ENCODE measurements at regions not wholly inside any gene's neighbourhood (a gene's known extent, or its start where the extent isn't known, plus 50 kb on each side); places are given as distances from the start of the nearest gene placed in this dataset.

- no peak for DNase-seq (ENCODE audit: low read depth, low spot score)
Observed at GRCh38 chr7:67422601-67423000, 426.0 kb downstream of the TYW1 start.

DNA sequence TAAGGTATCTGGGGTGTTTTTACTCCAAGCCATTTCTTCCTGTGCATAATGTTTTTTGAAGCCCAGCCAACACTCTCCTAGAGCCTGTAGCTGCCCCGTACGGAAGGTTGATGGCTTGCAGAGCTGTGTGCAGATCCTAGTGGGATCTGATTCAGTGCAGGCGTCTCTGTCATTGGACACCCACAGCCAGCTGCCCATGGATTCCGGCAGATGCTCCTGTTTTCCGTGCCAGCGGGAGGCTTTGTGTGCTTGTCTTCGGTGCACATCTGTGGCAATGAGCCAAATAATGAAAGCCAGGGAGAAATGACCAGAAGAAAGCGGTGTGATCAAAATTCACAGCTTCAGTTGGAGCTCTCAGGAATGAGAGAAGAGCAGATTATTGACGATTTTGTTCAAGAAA lies 426.4 kb downstream of the TYW1 start:
- no peak for DNase-seq (ENCODE audit: low read depth, low spot score)

GRCh38 chr7:67426654-67427053 lies 430.0 kb downstream of the TYW1 start:
- no peak for DNase-seq (ENCODE audit: low read depth, low spot score)

DNA sequence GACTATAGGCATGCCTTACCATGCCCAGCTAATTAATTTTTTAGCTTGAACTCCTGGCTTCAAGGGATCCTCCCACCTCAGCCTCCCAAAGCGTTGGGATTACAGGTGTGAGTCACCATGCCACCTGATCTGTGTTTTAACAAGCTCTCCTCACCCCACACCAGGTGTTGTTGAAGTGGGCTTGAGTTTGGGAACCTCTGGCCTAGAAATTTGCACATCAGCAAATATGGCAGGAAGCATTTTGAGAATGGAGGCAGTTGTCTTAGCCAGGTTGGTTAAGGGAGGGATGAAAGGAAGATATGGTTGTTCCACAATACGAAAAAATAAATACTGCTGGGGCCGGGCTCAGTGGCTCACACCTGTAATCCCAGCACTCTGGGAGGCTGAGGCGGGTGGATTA lies 433.1 kb downstream of the TYW1 start:
- DNase-seq (ENCODE audit: low read depth, low spot score) = no peak

- DNase-seq (ENCODE audit: low read depth, low spot score) = no peak
Observed at GRCh38 chr7:67432536-67433234, 436.1 kb downstream of the TYW1 start.

DNA sequence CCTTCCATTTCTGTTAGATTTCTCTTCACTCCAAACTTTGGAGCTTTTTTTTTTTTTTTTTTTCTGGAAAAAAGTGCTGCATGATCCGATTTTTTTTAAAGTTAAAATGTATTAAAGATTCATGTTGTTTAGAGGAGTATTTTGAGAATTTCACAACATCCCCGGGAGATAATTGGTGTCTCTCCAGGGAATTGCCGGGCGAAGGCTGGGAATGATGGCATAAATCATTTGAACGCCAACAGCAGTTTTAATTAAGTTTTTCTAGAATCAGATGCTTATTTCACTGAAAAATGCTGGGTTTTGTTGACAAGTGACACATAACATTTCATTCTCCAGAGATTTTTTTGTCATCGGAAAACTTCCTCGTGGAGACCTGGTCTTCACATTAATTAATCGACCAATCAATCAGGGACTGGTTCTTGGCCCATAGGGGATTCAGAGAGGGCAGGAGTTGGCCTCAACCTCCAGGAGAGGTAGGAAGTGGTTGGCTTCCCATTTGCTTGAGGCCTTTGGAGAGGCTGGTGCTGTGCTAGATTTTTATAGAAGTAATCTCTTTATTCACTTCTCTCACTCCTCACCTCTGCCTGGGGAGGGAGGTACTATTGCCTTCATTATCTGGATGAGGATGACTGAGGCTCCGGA lies 439.4 kb downstream of the TYW1 start:
- DNase-seq (ENCODE audit: low read depth, low spot score) = no peak

DNA sequence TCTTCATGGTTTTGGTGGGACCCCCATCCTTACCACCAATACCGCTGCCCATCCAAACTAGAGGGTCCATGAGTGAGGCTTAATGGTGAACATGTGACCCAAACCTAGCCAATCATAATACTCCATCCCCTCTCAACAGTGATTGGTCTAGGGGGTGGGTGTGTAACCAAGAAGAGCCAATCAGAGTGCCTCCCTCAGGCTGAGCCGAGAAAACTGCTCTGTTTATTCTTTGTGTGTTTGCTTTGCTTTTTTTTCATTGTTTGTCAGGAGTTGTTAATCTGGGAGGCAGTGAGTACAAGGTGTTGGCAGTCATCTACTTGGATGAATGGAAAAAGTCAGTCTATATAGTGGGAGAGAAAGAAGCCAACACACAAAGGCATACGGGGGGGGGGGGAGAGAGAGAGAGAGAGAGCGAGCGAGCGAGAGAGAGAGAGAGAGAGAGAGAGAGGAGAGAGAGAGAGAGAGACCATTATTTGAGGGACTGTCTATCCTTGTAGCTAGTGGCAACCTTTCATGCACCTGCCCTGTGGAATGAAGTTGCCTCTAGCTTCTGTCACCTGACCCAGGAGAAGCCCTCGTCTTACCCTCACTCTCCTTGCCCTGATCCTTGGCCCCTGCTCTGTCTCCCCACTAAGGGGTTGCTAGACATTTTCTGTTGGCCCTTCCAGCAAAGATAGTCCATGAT lies 441.7 kb downstream of the TYW1 start:
- DNase-seq (ENCODE audit: low read depth, low spot score) = no peak

- no peak for DNase-seq (ENCODE audit: low read depth, low spot score)
Observed at GRCh38 chr7:67438913-67439505, 442.4 kb downstream of the TYW1 start.

- DNase-seq (ENCODE audit: low read depth, low spot score) = no peak
Observed at GRCh38 chr7:67440321-67440720, 443.7 kb downstream of the TYW1 start.

DNA sequence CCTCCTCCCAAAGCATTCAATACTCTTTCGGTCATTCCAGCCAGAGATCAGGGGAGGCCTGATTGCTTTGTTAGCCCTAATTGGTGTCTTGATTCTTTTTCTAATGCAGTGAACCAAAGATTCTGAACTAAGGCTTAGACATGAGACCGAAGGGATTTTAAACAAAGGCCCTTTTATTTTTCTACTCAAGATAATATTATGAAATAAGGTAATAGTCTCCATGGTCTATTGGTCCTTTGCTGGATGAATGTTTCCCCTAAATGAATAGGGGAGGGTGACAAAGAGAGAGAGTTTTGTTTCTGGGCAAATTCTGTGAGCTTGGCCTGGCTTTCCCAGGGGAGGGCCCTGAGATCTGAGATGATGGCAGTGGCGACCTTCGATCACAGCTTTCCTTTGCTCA lies 449.1 kb downstream of the TYW1 start:
- no peak for DNase-seq (ENCODE audit: low read depth, low spot score)

DNA sequence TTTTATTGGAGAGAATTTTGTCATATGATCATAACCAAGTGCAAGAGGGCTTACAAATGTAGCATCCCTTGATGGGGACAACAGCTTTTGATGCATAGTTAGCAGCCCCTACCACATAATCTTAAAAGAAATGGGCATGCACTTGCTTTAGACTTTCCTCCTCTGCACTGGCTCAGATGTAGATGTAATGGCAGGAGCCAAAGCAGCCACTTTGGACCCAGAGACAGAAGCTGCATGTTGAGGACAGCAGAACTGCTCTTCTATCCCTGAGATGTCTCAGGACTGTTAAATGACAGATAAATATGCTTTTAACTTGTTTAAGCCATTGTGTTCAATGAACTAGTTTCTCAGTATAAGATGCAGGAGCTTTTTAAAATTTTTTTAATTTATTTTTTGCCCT lies 450.7 kb downstream of the TYW1 start:
- DNase-seq (ENCODE audit: low read depth, low spot score) = no peak

GRCh38 chr7:67448271-67448670 lies 451.6 kb downstream of the TYW1 start:
- DNase-seq (ENCODE audit: low read depth, low spot score) = no peak

DNA sequence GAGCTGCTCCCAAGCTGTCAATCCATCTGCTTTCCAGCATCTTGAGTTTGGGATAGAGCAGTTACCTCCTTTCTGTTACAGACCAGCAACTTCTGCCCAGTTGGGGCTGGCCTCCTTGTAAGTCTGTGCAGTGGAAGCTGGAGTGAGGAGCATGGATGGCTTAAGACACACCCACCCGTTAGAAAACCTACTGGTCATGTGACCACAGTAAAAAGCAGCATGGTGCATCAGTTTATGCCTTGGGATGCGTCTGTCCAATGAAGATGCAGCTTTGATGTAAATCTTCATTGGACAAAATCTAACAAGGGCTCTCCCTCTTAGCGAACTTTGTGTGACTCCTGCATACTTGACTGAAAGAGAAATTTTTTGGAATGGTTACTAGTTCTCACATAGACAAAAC lies 453.5 kb downstream of the TYW1 start:
- DNase-seq (ENCODE audit: low read depth, low spot score) = no peak

DNA sequence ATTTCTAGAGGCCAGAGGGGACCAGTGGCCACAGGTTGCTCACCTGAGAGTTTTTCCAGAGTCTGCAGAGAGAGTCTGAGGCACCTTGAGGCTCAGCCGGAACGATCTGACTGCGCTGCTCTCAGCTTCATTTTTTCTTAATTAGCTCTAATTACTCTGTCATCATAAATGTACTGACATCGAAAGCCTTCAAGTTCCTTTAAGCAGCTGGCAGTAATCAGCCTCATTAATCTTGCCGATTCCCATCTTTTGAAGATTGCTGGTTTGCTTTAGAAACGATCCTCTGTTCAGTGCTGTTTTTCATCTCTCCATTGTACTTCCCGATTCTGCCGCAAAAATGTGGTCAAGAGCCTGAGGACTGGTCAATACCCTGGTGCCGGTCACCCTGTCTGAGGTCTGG lies 454.7 kb downstream of the TYW1 start:
- DNase-seq (ENCODE audit: low read depth, low spot score) = no peak

DNA sequence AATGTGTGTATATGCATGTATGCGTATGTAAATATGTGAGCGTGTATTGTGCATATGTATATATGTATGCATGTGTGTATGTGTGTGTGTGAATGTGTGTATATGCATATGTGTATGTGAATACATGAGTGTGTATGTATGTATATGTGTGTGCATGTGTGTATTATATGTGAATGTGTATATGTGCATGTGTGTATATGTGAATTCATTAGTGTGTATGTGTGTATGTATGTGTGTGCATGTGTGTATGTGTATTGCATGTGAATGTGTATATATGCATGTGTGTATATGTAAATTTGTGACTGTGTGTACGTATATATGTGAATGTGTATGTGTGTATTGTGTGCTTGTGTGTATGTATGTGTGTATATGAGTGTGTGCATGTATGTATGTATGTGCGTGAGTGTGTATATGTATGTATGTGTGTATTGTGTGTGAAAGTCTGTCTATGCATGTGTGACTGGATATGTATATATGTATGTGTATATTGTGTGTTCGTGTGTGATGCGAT lies 455.9 kb downstream of the TYW1 start:
- DNase-seq (ENCODE audit: low read depth, low spot score) = no peak

DNA sequence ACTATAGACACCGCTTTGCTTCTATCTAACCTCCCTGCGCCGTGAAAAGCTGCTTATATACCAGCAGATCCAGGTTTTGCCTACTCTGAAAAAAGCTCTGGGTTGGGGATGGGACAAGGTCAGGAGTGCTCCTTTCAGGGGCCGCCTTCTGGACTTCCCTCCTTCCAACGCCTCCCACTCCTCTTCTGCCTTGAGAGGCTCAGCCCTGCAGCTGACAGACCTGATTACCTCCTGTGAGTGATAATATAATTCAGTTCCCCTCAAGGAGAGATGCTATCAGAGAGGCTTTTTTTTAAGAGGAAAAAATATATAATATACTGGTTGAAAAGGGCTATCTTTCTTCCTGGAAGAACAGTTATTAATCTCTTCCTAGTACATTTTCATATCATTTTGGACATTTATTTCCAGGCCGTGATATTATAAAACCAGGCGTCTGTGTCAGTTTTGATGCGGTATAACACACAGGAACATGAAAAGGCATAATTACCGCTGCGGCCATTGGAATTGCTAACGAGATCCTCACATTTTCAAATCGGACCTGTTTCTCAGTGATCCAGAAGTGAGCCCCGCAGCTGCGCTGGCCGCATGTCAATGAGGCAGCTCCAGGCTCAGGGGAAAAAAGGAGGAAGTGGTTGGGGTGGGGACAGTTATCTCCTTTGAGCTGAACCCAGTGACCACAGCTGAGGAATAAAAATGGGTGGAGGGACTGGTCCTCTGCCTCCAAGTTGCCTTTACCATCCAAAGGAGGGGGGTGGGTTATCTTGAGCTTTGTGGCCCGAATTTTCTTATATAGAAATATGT lies 457.1 kb downstream of the TYW1 start:
- no peak for DNase-seq (ENCODE audit: low read depth, low spot score)

DNA sequence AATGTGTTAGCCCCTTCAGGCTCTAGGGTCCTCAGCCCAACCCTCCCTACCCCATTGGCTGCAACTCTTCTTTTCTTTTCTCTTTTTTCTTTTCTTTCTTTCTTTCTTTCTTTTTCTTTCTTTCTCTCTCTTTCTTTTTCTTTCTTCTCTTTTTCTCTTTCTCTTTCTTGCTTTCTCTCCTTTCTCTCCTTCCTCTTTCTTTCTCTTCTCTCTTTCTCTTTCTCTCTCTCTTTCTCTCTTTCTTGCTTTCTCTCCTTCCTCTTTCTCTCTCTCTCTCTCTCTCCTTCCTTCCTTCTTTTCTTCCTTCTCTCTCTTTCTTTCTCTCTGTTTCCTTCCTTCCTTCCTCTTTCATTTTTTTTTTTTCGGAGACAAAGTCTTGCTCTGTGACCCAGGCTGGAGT lies 458.9 kb downstream of the TYW1 start:
- DNase-seq (ENCODE audit: low read depth, low spot score) = no peak

DNA sequence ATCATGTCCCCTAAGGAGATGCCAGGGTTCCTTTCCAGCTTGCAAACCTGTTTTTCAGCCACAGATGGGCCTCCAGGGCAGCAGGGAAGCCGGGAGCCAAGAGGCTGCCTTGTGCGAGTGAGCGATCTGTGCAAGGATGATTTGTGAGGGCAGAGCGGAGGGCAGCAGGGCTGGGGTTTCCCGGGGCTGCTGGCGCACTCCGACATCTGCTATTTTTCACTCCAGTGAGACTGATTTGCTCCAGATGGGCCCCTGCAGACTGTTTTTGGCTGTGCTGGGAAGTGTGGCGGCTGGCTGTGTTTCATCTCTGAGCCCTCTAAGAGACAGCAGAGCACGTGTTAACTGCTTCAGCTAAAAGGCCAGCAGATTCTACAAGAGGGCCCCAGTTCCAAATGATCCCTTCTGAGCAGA lies 466.2 kb downstream of the TYW1 start:
- peak; percentile 77 for DNase-seq (ENCODE audit: low read depth, low spot score)

GRCh38 chr7:67463316-67463715 lies 466.7 kb downstream of the TYW1 start:
- DNase-seq (ENCODE audit: low read depth, low spot score) = no peak

GRCh38 chr7:67463983-67464382 lies 467.4 kb downstream of the TYW1 start:
- DNase-seq (ENCODE audit: low read depth, low spot score) = no peak

DNA sequence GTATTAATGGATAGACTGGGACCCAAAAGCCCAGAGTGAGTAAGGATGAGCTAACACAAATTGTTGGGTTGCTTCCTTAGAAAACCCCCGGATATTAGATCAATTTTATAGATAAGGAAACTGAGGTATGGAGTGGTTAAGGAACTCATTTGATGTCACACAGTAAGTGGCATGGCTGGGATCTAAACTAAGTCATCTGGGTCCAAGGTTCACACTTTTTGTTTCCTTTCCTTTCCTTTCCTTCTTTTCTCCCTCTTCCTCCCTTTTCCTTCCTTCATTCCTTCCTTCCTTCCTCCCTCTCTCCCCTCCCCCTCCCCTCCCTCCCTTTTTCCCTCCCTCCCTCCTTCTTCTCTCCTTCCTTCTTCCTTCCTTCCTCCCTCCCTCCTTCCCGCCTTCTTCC lies 469.5 kb downstream of the TYW1 start:
- DNase-seq (ENCODE audit: low read depth, low spot score) = no peak

Data from ELF-1 (cell line).